Middle frontal gyrus (tissue), 1 donor: ENCODE measurements at regions not wholly inside any gene's neighbourhood (a gene's known extent, or its start where the extent isn't known, plus 50 kb on each side); places are given as distances from the start of the nearest gene placed in this dataset.

Source experiments
- DNase-seq: peaks from one replicate; pipeline ENCODE4 v3.0.0-alpha.2; 2015; ENCODE audit warnings: low spot score; ENCODE audit errors: extremely low spot score

GRCh38 chr14:29205658-29206057, 439.1 kb downstream of the FOXG1 start:
- no peak for DNase-seq

GRCh38 chr14:29215853-29216252, 449.3 kb downstream of the FOXG1 start:
- no peak for DNase-seq

GRCh38 chr14:29216268-29217232, 450.0 kb downstream of the FOXG1 start:
- DNase-seq, result no peak

- DNase-seq, result no peak
Observed at GRCh38 chr14:29217813-29218450, 451.3 kb downstream of the FOXG1 start.

GRCh38 chr14:29220072-29220471, 453.5 kb downstream of the FOXG1 start:
- DNase-seq, result no peak

GRCh38 chr14:29220566-29220965, 454.0 kb downstream of the FOXG1 start:
- no peak for DNase-seq

GRCh38 chr14:29222006-29222405, 455.4 kb downstream of the FOXG1 start:
- no peak for DNase-seq

GRCh38 chr14:29222671-29223268, 456.2 kb downstream of the FOXG1 start:
- peak; percentile 44 for DNase-seq

GRCh38 chr14:29223947-29224346, 457.4 kb downstream of the FOXG1 start:
- DNase-seq, result no peak

GRCh38 chr14:29227631-29228030, 461.0 kb downstream of the FOXG1 start:
- no peak for DNase-seq

GRCh38 chr14:29232153-29232552, 465.6 kb downstream of the FOXG1 start:
- DNase-seq, result no peak

GRCh38 chr14:29232711-29233110, 466.1 kb downstream of the FOXG1 start:
- no peak for DNase-seq

- no peak for DNase-seq
Observed at GRCh38 chr14:29233188-29233587, 466.6 kb downstream of the FOXG1 start.

- no peak for DNase-seq
Observed at GRCh38 chr14:29235991-29236390, 469.4 kb downstream of the FOXG1 start.

GRCh38 chr14:29236401-29236800, 469.8 kb downstream of the FOXG1 start:
- DNase-seq, result no peak

- DNase-seq, result no peak
Observed at GRCh38 chr14:29236848-29237247, 470.3 kb downstream of the FOXG1 start.

GRCh38 chr14:29240066-29240465, 473.5 kb downstream of the FOXG1 start:
- DNase-seq, result no peak

GRCh38 chr14:29242755-29243754, 476.5 kb downstream of the FOXG1 start:
- DNase-seq, result no peak

- DNase-seq, result no peak
Observed at GRCh38 chr14:29255692-29256091, 489.1 kb downstream of the FOXG1 start.

GRCh38 chr14:29262979-29263378, 496.4 kb downstream of the FOXG1 start:
- DNase-seq, result no peak

GRCh38 chr14:29264865-29265264, 498.3 kb downstream of the FOXG1 start:
- DNase-seq, result no peak
